OCI-LY3 (cell line): ENCODE measurements at regions not wholly inside any gene's neighbourhood (a gene's known extent, or its start where the extent isn't known, plus 50 kb on each side); places are given as distances from the start of the nearest gene placed in this dataset.

Source experiments
- H2AFZ ChIP-seq: fragments of 200-600, 300-600 bp; shearing (Covaris generic); 2 replicates; pipeline ENCODE4 v1.6.0; 2014; ENCODE audit warnings: antibody characterized with exemption, low read depth, low read length
- H3K27ac ChIP-seq: fragments of 200-600, 300-600 bp; sonication (generic); 2 replicates; pipeline ENCODE4 v1.5.1; 2014; ENCODE audit warnings: mild to moderate bottlenecking, low read length, moderate library complexity, mixed read lengths
- H3K27me3 ChIP-seq: fragments of 200-600, 300-600 bp; sonication (generic); 2 replicates; pipeline ENCODE4 v1.6.1; 2014; ENCODE audit warnings: low read depth, low read length, mixed read lengths
- H3K36me3 ChIP-seq: fragments of 200-600, 300-600 bp; sonication (generic); replicated peaks from 2 replicates; pipeline ENCODE3; 2014; ENCODE audit warnings: low read depth, low read length, mixed read lengths
- H3K4me1 ChIP-seq: fragments of 300-600, 200-600 bp; sonication (generic); 2 replicates; pipeline ENCODE4 v1.6.1; 2014; ENCODE audit warnings: low read length, mixed read lengths
- H3K4me2 ChIP-seq: fragments of 200-600, 300-600 bp; sonication (generic); 2 replicates; pipeline ENCODE4 v1.6.1; 2014; ENCODE audit warnings: low read length, mixed read lengths
- H3K4me3 ChIP-seq: fragments of 300-600, 200-600 bp; sonication (generic); 2 replicates; pipeline ENCODE4 v1.5.1; 2014; ENCODE audit warnings: antibody characterized with exemption, mild to moderate bottlenecking, low read length, moderate library complexity
- H3K79me2 ChIP-seq: fragments of 300-600, 200-600 bp; shearing (Covaris generic); 2 replicates; pipeline ENCODE4 v1.6.1; 2014; ENCODE audit warnings: mild to moderate bottlenecking, low read length, mixed read lengths
- H3K9ac ChIP-seq: fragments of 300-600, 200-600 bp; shearing (Covaris generic); 2 replicates; pipeline ENCODE4 v1.6.0; 2014; ENCODE audit warnings: mild to moderate bottlenecking, low read length, moderate library complexity
- H3K9me3 ChIP-seq: fragments of 200-600, 300-600 bp; shearing (Covaris generic); 2 replicates; pipeline ENCODE4 v1.6.1; 2014; ENCODE audit warnings: low read length, mixed read lengths; ENCODE audit not compliant: insufficient read depth
- H4K20me1 ChIP-seq: fragments of 200-600, 300-600 bp; sonication (generic); 2 replicates; pipeline ENCODE4 v1.6.1; 2016; ENCODE audit warnings: low read length, mixed read lengths; ENCODE audit not compliant: insufficient read depth
- CTCF ChIP-seq: fragments of 200-600, 300-600 bp; sonication (generic); IDR thresholded peaks from 2 replicates; pipeline ENCODE4 v1.5.1; 2014; ENCODE audit warnings: antibody characterized with exemption, low read length, low read depth
- EZH2phosphoT487 ChIP-seq: fragments of 200-600 bp; shearing (Covaris generic); IDR thresholded peaks from 2 replicates; pipeline ENCODE4 v1.6.1; 2018; ENCODE audit warnings: antibody characterized with exemption, mixed run types, low read depth

- no peaks in the 10 kb centered on the region for H3K9me3 ChIP-seq
- no peak overlapping the region for H3K4me2 ChIP-seq
- H3K4me3 ChIP-seq = no peak overlapping the region
- no peak overlapping the region for H3K27ac ChIP-seq
- no peak overlapping the region for H3K9ac ChIP-seq
- H3K79me2 ChIP-seq = no peaks in the 10 kb centered on the region
- no peaks in the 10 kb centered on the region for H3K4me1 ChIP-seq
- H3K27me3 ChIP-seq = no peaks in the 10 kb centered on the region
- H3K36me3 ChIP-seq = no peaks in the 10 kb centered on the region
- H4K20me1 ChIP-seq = no peaks in the 10 kb centered on the region
- TF ChIP-seq EZH2phosphoT487 = no peak
- TF ChIP-seq CTCF = no peak
- no peak overlapping the region for H2AFZ ChIP-seq
Observed at GRCh38 chr7:38127216-38128207, 50.5 kb upstream of the STARD3NL start.
